ENCODE measurements at regions not wholly inside any gene's neighbourhood (a gene's known extent, or its start where the extent isn't known, plus 50 kb on each side); places are given as distances from the start of the nearest gene placed in this dataset.

DNA sequence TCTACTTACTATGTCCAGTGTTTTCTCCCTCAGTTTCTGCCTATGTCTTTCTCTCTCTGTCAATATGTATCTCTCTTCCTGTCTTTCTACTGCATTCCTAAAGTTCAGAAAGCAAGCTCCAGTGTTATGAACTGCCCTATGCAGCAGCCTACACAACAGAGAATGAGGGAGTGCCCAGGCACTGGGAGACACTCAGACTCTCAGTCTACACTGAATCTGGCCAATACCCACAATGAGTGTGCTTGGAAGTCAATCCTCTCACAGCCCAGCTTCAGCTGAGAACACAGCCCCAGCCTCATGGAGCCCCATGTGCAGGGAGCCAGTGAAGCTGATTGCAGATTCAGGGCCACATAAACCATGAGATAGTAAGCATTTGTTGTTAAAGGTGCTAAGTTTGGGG is 128.7 kb downstream of the ALG10 start:
- Histone ChIP-seq H3K36me3 (ENCODE audit: control insufficient read depth in 2 of 2, insufficient read depth in 1 of 2, low read length in 2 of 2) (no peaks in the 10 kb centered on the region), H3K4me1 (ENCODE audit: control insufficient read depth, insufficient read depth, low read length) (no peaks in the 10 kb centered on the region), H3K9me3 (ENCODE audit: control insufficient read depth, insufficient read depth, low read depth, low read length) (no peaks in the 10 kb centered on the region), H3K4me3 (ENCODE audit: low read depth, low read length) (no peak overlapping the region), H3K27ac (ENCODE audit: extremely low read depth, low read depth, low read length) (no peak overlapping the region)
- POLR2A ChIA-PET, result no interaction called here
- CTCF ChIA-PET, result no interaction called here
- TF ChIP-seq GFI1B (tag by site-specific recombination; IDR thresholded peaks at IDR 0.05) (no peak), ZNF670 (tag by site-specific recombination; IDR thresholded peaks at IDR 0.05; ENCODE audit: low read depth) (no peak), ZNF776 (tag by site-specific recombination; IDR thresholded peaks at IDR 0.05; ENCODE audit: borderline replicate concordance) (no peak), ZNF768 (tag by site-specific recombination; IDR thresholded peaks at IDR 0.05) (no peak), ZBTB1 (tag by site-specific recombination; IDR thresholded peaks at IDR 0.05) (no peak)
- TF ChIP-seq, protein P1, sequence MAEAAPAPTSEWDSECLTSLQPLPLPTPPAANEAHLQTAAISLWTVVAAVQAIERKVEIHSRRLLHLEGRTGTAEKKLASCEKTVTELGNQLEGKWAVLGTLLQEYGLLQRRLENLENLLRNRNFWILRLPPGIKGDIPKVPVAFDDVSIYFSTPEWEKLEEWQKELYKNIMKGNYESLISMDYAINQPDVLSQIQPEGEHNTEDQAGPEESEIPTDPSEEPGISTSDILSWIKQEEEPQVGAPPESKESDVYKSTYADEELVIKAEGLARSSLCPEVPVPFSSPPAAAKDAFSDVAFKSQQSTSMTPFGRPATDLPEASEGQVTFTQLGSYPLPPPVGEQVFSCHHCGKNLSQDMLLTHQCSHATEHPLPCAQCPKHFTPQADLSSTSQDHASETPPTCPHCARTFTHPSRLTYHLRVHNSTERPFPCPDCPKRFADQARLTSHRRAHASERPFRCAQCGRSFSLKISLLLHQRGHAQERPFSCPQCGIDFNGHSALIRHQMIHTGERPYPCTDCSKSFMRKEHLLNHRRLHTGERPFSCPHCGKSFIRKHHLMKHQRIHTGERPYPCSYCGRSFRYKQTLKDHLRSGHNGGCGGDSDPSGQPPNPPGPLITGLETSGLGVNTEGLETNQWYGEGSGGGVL (tag by site-specific recombination; IDR thresholded peaks at IDR 0.05), result no peak

DNA sequence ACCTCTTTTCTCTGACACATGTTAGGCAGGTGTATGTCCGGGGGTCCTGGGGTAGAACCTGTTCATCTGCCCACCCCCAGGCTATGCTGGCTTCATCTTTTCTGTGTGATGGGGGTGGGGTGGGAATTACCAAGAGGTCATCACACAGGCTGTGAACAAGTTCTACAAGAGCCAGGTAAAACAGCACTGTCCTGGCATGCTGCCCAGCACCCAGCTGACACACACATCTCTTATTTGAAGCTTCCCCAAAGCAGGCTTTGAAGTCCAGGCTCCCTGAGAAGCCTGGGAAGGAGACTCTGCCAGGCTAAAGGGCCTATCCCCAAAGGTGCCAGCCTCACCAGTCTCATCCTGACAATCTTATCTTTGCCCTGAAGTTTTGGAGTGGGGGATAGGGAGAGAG is 141.1 kb downstream of the ALG10 start:
- Histone ChIP-seq H3K9me3 (ENCODE audit: control insufficient read depth, insufficient read depth, low read depth, low read length) (no peaks in the 10 kb centered on the region), H3K4me1 (ENCODE audit: control insufficient read depth, insufficient read depth, low read length) (no peaks in the 10 kb centered on the region), H3K36me3 (ENCODE audit: control insufficient read depth in 2 of 2, insufficient read depth in 1 of 2, low read length in 2 of 2) (no peaks in the 10 kb centered on the region), H3K4me3 (ENCODE audit: low read depth, low read length) (no peak overlapping the region), H3K27ac (ENCODE audit: extremely low read depth, low read depth, low read length) (no peak overlapping the region)
- ChIA-PET POLR2A (no interaction called here), CTCF (no interaction called here)
- TF ChIP-seq ZNF521 (tag by site-specific recombination; IDR thresholded peaks at IDR 0.05), result no peak
- no peak for TF ChIP-seq ZNF221 (tag by site-specific recombination; IDR thresholded peaks at IDR 0.05; ENCODE audit: borderline replicate concordance)
- no peak for TF ChIP-seq ZNF639 (tag by site-specific recombination; IDR thresholded peaks at IDR 0.05)
- TF ChIP-seq ZNF426 (tag by site-specific recombination; IDR thresholded peaks at IDR 0.05), result no peak
- no peak for TF ChIP-seq ZNF19 (tag by site-specific recombination; IDR thresholded peaks at IDR 0.05; ENCODE audit: low read depth)
- no peak for TF ChIP-seq ZNF184 (tag by site-specific recombination; IDR thresholded peaks at IDR 0.05)
- no peak for TF ChIP-seq ZEB2 (tag by site-specific recombination; IDR thresholded peaks at IDR 0.05)
- TF ChIP-seq ZNF362 (tag by site-specific recombination; IDR thresholded peaks at IDR 0.05), result no peak
- TF ChIP-seq ZNF664 (tag by site-specific recombination; IDR thresholded peaks at IDR 0.05), result no peak
- TF ChIP-seq ZNF266 (tag by site-specific recombination; IDR thresholded peaks at IDR 0.05; ENCODE audit: low read depth), result no peak
- TF ChIP-seq ZNF555 (tag by site-specific recombination; conservative IDR thresholded peaks at IDR 0.05), result no peak
- TF ChIP-seq, protein P2, sequence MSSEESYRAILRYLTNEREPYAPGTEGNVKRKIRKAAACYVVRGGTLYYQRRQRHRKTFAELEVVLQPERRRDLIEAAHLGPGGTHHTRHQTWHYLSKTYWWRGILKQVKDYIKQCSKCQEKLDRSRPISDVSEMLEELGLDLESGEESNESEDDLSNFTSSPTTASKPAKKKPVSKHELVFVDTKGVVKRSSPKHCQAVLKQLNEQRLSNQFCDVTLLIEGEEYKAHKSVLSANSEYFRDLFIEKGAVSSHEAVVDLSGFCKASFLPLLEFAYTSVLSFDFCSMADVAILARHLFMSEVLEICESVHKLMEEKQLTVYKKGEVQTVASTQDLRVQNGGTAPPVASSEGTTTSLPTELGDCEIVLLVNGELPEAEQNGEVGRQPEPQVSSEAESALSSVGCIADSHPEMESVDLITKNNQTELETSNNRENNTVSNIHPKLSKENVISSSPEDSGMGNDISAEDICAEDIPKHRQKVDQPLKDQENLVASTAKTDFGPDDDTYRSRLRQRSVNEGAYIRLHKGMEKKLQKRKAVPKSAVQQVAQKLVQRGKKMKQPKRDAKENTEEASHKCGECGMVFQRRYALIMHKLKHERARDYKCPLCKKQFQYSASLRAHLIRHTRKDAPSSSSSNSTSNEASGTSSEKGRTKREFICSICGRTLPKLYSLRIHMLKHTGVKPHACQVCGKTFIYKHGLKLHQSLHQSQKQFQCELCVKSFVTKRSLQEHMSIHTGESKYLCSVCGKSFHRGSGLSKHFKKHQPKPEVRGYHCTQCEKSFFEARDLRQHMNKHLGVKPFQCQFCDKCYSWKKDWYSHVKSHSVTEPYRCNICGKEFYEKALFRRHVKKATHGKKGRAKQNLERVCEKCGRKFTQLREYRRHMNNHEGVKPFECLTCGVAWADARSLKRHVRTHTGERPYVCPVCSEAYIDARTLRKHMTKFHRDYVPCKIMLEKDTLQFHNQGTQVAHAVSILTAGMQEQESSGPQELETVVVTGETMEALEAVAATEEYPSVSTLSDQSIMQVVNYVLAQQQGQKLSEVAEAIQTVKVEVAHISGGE (tag by site-specific recombination; conservative IDR thresholded peaks at IDR 0.05; ENCODE audit: low read depth), result no peak
- no peak for TF ChIP-seq BCL11A (tag by site-specific recombination; IDR thresholded peaks at IDR 0.05; ENCODE audit: low read depth)
